Panc1 (cell line): ENCODE measurements at regions not wholly inside any gene's neighbourhood (a gene's known extent, or its start where the extent isn't known, plus 50 kb on each side); places are given as distances from the start of the nearest gene placed in this dataset.

Source experiments
- ATAC-seq: fragments of 200-7000 bp; cut with Tn5 transposase; 2 replicates; pipeline ENCODE4 v1.9.1; 2020; ENCODE audit warnings: mild to moderate bottlenecking, moderate library complexity
- BruUV-seq: library from RNA; stranded (reverse); fragments of 400-500 nt; replicated peaks from 2 replicates; lab custom pipeline; 2021; lab: Mats Ljungman, UMichigan
- CTCF ChIA-PET: fragments of 300-600 bp; sonication (Branson Sonifier 250); formaldehyde crosslinking; loops from one replicate; lab custom pipeline; 2022; ENCODE audit warnings: antibody characterized with exemption; lab: Charles Lee
- POLR2A ChIA-PET: fragments of 300-600 bp; sonication (Branson Sonifier 250); formaldehyde crosslinking; loops from one replicate; lab custom pipeline; 2022; ENCODE audit warnings: antibody characterized with exemption; lab: Charles Lee
- DNase-seq: peaks from one replicate; pipeline ENCODE4 v3.0.0-alpha.2; 2010; ENCODE audit warnings: low read depth, low spot score
- H3K27ac ChIP-seq: 2 replicates; pipeline ENCODE4 v1.5.1; 2011; ENCODE audit warnings: mild to moderate bottlenecking, low read length, inconsistent platforms
- H3K27me3 ChIP-seq: fragments of 200-500 bp; sonication (Bioruptor generic); 2 replicates; pipeline ENCODE4 v1.6.0; 2014; ENCODE audit warnings: low read length, inconsistent platforms; ENCODE audit not compliant: control insufficient read depth, insufficient read depth
- H3K36me3 ChIP-seq: fragments of 200-500 bp; sonication (Bioruptor generic); 2 replicates; pipeline ENCODE4 v1.5.1; 2014; ENCODE audit warnings: inconsistent platforms, mild to moderate bottlenecking, low read length, moderate library complexity; ENCODE audit not compliant: control insufficient read depth, insufficient read depth
- H3K4me1 ChIP-seq: 2 replicates; pipeline ENCODE4 v1.5.1; 2011; ENCODE audit warnings: inconsistent platforms, mild to moderate bottlenecking, low read length, moderate library complexity; ENCODE audit not compliant: control insufficient read depth, insufficient read depth
- H3K4me3 ChIP-seq, 2 experiments: 2 replicates each; pipeline ENCODE4 v1.5.1; 2011 to 2012; ENCODE audit warnings: low read depth in 2 of 2, low read length in 2 of 2, mild to moderate bottlenecking in 2 of 2, inconsistent platforms in 1 of 2, moderate library complexity in 1 of 2
- H3K9me3 ChIP-seq: fragments of 200-500 bp; sonication (Bioruptor generic); 2 replicates; pipeline ENCODE4 v1.5.1; 2014; ENCODE audit warnings: low read depth, mild to moderate bottlenecking, inconsistent platforms, low read length, moderate library complexity; ENCODE audit not compliant: control insufficient read depth, insufficient read depth
- CTCF ChIP-seq: fragments of 450-650 bp; IDR thresholded peaks from 2 replicates; pipeline ENCODE4 v1.5.1; 2017; ENCODE audit warnings: mild to moderate bottlenecking
- POLR2AphosphoS5 ChIP-seq: IDR thresholded peaks from 2 replicates; pipeline ENCODE4 v1.6.1; 2012; ENCODE audit warnings: mild to moderate bottlenecking, low read depth, low read length, moderate library complexity
- REST ChIP-seq, 2 experiments: IDR thresholded peaks; 2 replicates each; pipeline ENCODE4 v1.6.1; 2011 to 2012; ENCODE audit warnings: low read depth in 2 of 2, control low read depth in 1 of 2, low read length in 1 of 2, mild to moderate bottlenecking in 1 of 2, moderate library complexity in 1 of 2; ENCODE audit not compliant: insufficient read depth in 1 of 2
- SIN3A ChIP-seq: IDR thresholded peaks from 2 replicates; pipeline ENCODE4 v1.6.1; 2012; ENCODE audit warnings: low read depth, mild to moderate bottlenecking, low read length, moderate library complexity, borderline replicate concordance; ENCODE audit not compliant: insufficient read depth
- TCF7L2 ChIP-seq: IDR thresholded peaks from 2 replicates; pipeline ENCODE4 v1.6.1; 2011; ENCODE audit warnings: mild to moderate bottlenecking, low read depth, low read length, inconsistent platforms
- in situ Hi-C: cut with HindIII; loops from 2 replicates; pipeline ENCODE4 v1.10.0; 2016; ENCODE audit warnings: low sequenced_read_pairs, low pct_unique_long_range_greater_than_20kb
- intact Hi-C: fragments of 100-400 bp; cut with micrococcal nuclease; formaldehyde crosslinking; loops from one replicate; pipeline ENCODE4 v1.10.0; 2022; ENCODE audit not compliant: unreplicated experiment

- Histone ChIP-seq H3K4me1 (no peaks in the 10 kb centered on the region), H3K9me3 (no peaks in the 10 kb centered on the region), H3K4me3 (no peak overlapping the region), H3K27me3 (no peaks in the 10 kb centered on the region), H3K36me3 (no peaks in the 10 kb centered on the region), H3K27ac (no peak overlapping the region)
- TF ChIP-seq SIN3A (no peak), CTCF (no peak), POLR2AphosphoS5 (no peak), REST (IDR thresholded peaks at IDR 0.05; ENCODE audit: insufficient read depth in 1 of 2, low read depth in 2 of 2, low read length in 1 of 2) (no peak), TCF7L2 (no peak)
- intact Hi-C loops, result no loop called here
- DNase-seq, result no peak
- in situ Hi-C loops, result no loop called here
- ChIA-PET CTCF (no interaction called here), POLR2A (interaction anchor here (0.7 kb wide), 1 partner anchor 1313 kb away, joined by 5 read pairs; no protein-coding TSS in a partner anchor)
- ATAC-seq, result no peak
- BruUV-seq, result no TSS peak
Measured at GRCh38 chr7:110417611-110418010, 673.3 kb upstream of the LRRN3 start.

- ChIA-PET POLR2A (no interaction called here), CTCF (no interaction called here)
- Histone ChIP-seq H3K9me3 (no peaks in the 10 kb centered on the region), H3K27me3 (no peaks in the 10 kb centered on the region), H3K36me3 (no peaks in the 10 kb centered on the region), H3K27ac (no peak overlapping the region), H3K4me1 (no peaks in the 10 kb centered on the region), H3K4me3 (no peak overlapping the region)
- TF ChIP-seq SIN3A (no peak), POLR2AphosphoS5 (no peak), CTCF (no peak), TCF7L2 (no peak), REST (IDR thresholded peaks at IDR 0.05; ENCODE audit: insufficient read depth in 1 of 2, low read depth in 2 of 2, low read length in 1 of 2) (no peak)
- DNase-seq, result no peak
- no peak for ATAC-seq
- BruUV-seq, result no TSS peak
- intact Hi-C loops (no loop called here), in situ Hi-C loops (no loop called here)
Measured at GRCh38 chr7:110418659-110419280, 672.2 kb upstream of the LRRN3 start.
